ENCODE measurements at regions not wholly inside any gene's neighbourhood (a gene's known extent, or its start where the extent isn't known, plus 50 kb on each side); places are given as distances from the start of the nearest gene placed in this dataset.

- TF ChIP-seq CTCF (IDR thresholded peaks at IDR 0.05) (no peak), POLR2AphosphoS5 (IDR thresholded peaks at IDR 0.05; ENCODE audit: low read depth, low read length) (no peak), TCF7L2 (IDR thresholded peaks at IDR 0.05; ENCODE audit: low read depth, low read length) (no peak), REST (IDR thresholded peaks at IDR 0.05; ENCODE audit: insufficient read depth in 1 of 2, low read depth in 2 of 2, low read length in 1 of 2) (no peak)
Observed at GRCh38 chr15:39512643-39513042, 68.2 kb upstream of the THBS1 start.

Data from Panc1 (cell line).